ENCODE measurements at regions not wholly inside any gene's neighbourhood (a gene's known extent, or its start where the extent isn't known, plus 50 kb on each side); places are given as distances from the start of the nearest gene placed in this dataset.
A peak's percentile ranks its signal among the peaks of the same experiment; 100 is the strongest.
"Not testable (repeated sequence)": the region's sequence is repeated elsewhere in the genome, so short reads cannot be mapped to it uniquely, and the experiment has no call there.

DNA sequence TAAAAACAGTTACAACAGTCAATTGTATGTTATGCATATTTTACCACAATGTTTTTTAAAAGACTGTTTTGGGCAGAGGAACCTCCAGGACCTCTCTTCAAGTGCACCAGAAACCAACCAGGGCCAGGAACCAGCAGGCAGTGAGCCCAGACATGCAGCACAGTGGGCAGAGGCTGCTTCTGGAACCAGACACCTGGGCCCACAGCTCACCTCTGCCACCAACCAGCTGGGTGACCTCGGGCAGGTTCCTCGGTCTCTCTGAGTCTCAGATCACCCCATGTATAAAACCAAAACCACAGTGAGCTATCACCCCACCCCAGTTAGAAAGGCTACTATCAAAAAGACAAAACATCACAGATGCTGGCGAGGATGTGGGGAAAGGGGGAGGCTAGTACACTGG lies 161.0 kb downstream of the C16orf95 start:
- TF ChIP-seq, protein P1, sequence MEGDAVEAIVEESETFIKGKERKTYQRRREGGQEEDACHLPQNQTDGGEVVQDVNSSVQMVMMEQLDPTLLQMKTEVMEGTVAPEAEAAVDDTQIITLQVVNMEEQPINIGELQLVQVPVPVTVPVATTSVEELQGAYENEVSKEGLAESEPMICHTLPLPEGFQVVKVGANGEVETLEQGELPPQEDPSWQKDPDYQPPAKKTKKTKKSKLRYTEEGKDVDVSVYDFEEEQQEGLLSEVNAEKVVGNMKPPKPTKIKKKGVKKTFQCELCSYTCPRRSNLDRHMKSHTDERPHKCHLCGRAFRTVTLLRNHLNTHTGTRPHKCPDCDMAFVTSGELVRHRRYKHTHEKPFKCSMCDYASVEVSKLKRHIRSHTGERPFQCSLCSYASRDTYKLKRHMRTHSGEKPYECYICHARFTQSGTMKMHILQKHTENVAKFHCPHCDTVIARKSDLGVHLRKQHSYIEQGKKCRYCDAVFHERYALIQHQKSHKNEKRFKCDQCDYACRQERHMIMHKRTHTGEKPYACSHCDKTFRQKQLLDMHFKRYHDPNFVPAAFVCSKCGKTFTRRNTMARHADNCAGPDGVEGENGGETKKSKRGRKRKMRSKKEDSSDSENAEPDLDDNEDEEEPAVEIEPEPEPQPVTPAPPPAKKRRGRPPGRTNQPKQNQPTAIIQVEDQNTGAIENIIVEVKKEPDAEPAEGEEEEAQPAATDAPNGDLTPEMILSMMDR (IDR thresholded peaks at IDR 0.05; ENCODE audit: insufficient read depth, low read depth, low read length, missing control alignments), result no peak
- DNase-seq (ENCODE audit: low read depth), result no peak
- no peak overlapping the region for H3K4me3 ChIP-seq (ENCODE audit: low read depth, low read length)

GRCh38 chr16:87160234-87160636 lies 157.0 kb downstream of the C16orf95 start:
- no peak overlapping the region for H3K4me3 ChIP-seq (ENCODE audit: low read depth, low read length)
- DNase-seq (ENCODE audit: low read depth), result no peak
- TF ChIP-seq, protein P1 (IDR thresholded peaks at IDR 0.05; ENCODE audit: insufficient read depth, low read depth, low read length, missing control alignments), result no peak

GRCh38 chr16:87160701-87161337 lies 156.4 kb downstream of the C16orf95 start:
- no peak for DNase-seq (ENCODE audit: low read depth)
- TF ChIP-seq, protein P1 (IDR thresholded peaks at IDR 0.05; ENCODE audit: insufficient read depth, low read depth, low read length, missing control alignments), result no peak
- H3K4me3 ChIP-seq (ENCODE audit: low read depth, low read length), result no peak overlapping the region

GRCh38 chr16:87161410-87161809 lies 155.8 kb downstream of the C16orf95 start:
- DNase-seq (ENCODE audit: low read depth); H3K4me3 ChIP-seq (ENCODE audit: low read depth, low read length): not testable (repeated sequence)

DNA sequence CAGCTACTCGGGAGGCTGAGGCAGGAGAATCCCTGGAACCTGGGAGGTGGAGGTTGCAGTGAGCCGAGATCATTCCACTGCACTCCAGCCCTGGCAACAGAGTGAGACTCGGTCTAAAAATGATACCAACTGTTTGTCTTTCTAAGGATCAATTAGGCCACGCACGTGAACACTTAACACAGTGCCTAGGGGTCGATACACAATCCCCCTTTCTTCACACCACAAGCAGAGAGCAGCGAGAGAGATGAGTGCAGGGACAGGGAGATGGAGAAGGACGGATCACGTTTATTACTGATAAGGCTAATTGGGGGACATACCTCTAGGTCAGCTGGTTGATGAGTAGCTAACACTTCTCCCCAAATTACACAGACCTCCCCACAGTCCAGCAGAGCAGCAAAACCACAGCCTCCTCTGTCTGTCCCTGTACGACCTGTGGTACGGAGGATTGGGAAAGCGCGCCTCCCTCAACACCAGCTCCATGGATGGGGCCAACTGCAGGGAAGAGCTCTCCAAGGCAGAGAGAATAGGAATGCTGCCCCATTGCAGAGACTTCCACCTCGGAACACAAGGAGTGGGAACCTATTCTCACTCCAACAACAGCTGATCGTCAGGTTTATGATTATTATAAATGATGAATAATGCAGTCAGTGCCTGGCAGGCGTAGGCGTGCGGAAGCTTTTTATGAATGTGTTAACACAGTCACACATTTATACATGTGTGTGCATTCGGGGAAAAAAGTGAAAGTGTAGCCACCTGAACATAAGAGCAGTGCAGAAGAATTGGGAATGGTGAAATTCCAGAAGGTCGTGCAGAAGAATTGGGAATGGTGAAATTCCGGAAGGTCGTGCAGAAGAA lies 155.1 kb downstream of the C16orf95 start:
- H3K4me3 ChIP-seq (ENCODE audit: low read depth, low read length), result no peak overlapping the region
- TF ChIP-seq, protein P1 (IDR thresholded peaks at IDR 0.05; ENCODE audit: insufficient read depth, low read depth, low read length, missing control alignments), result no peak
- peak; percentile 22 for DNase-seq (ENCODE audit: low read depth)

- DNase-seq (ENCODE audit: low read depth); H3K4me3 ChIP-seq (ENCODE audit: low read depth, low read length): not testable (repeated sequence)
Measured at GRCh38 chr16:87162799-87163198, 154.4 kb downstream of the C16orf95 start.

DNA sequence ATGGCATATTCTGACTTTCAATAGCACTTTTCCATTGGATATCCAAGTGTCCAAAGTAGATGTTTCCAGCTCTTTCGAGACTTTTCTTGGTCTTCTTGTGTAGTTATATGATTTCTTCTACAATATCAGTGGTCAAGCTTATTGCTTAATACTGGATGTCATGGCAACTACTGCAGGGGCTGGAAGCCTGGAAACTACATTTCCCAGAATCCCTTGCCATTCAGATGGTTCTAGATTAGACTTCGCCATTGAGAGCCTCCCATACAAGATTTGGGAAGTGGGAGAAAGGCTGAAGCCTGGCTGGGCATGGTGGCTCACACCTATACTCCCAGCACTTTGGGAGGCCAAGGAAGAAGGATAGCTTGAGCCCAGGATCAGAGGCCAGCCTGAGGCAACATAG lies 153.6 kb downstream of the C16orf95 start:
- DNase-seq (ENCODE audit: low read depth), result no peak
- TF ChIP-seq, protein P1 (IDR thresholded peaks at IDR 0.05; ENCODE audit: insufficient read depth, low read depth, low read length, missing control alignments), result no peak
- no peak overlapping the region for H3K4me3 ChIP-seq (ENCODE audit: low read depth, low read length)

DNA sequence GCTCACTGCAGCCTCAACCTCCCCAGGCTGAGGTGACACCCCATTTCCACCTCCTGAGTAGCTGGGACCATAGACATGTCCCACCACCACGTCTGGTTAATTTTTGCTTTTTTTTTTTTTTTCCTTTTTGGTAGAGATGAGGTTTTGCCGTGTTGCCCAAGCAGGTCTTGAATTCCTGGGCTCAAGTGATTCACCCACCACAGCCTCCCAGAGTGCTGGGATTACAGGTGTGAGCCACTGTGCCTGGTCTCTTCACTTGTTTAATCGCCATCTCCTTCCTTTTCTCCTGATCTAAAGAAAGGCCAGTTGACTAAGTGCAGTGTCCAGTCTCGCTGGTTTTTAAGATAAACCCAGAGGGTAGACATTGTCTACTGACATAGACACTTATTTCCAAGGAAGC lies 152.0 kb downstream of the C16orf95 start:
- no peak overlapping the region for H3K4me3 ChIP-seq (ENCODE audit: low read depth, low read length)
- DNase-seq (ENCODE audit: low read depth), result no peak
- TF ChIP-seq, protein P1 (IDR thresholded peaks at IDR 0.05; ENCODE audit: insufficient read depth, low read depth, low read length, missing control alignments), result no peak

Data from GM12865 (cell line).